Testis (tissue), 2 donors: ENCODE measurements at regions not wholly inside any gene's neighbourhood (a gene's known extent, or its start where the extent isn't known, plus 50 kb on each side); places are given as distances from the start of the nearest gene placed in this dataset.

ENCODE experiments used
- DNase-seq: peaks from one replicate; pipeline ENCODE4 v3.0.0-alpha.2; 2019
- H3K27ac ChIP-seq, 2 donors: fragments of 200-600 bp; sonication (generic); one replicate each; pipeline ENCODE4 v1.5.1; 2019
- H3K27me3 ChIP-seq: fragments of 200-600 bp; sonication (generic); one replicate; pipeline ENCODE4 v1.5.1; 2019
- H3K36me3 ChIP-seq: fragments of 200-600 bp; sonication (generic); one replicate; pipeline ENCODE4 v1.5.1; 2017; ENCODE audit warnings: low read depth; ENCODE audit errors: missing control alignments
- H3K4me1 ChIP-seq: fragments of 200-600 bp; sonication (generic); one replicate; pipeline ENCODE4 v1.5.1; 2019
- H3K4me3 ChIP-seq, 2 donors: fragments of 200-600 bp; sonication (generic); one replicate each; pipeline ENCODE4 v1.5.1; 2017 to 2019
- H3K9me3 ChIP-seq: fragments of 200-600 bp; sonication (generic); one replicate; pipeline ENCODE4 v1.5.1; 2017
- POLR2A ChIP-seq: fragments of 450-650 bp; IDR thresholded peaks from one replicate; pipeline ENCODE4 v1.6.1; 2017; ENCODE audit warnings: antibody characterized with exemption, mild to moderate bottlenecking, moderate library complexity
- WGBS, 2 donors: methylation state at CpG; one replicate each; pipeline ENCODE4 v1.1.5; 2018; 5-methylcytosine and 5-hydroxymethylcytosine counted together
- intact Hi-C: fragments of 100-400 bp; cut with DNase I; formaldehyde crosslinking; loops from one replicate; pipeline ENCODE4 v1.15.1; 2023; ENCODE audit warnings: low total_unique reads
- TF ChIP-seq, protein P1 (sequence below), 3 experiments: fragments of 450-650 bp in 2 of 3; fragments of 200-600 bp in 1 of 3; sonication (generic) in 1 of 3; IDR thresholded peaks; one replicate each; pipeline ENCODE4 v1.5.1; 2016 to 2019; ENCODE audit warnings: antibody characterized with exemption in 3 of 3, mild to moderate bottlenecking in 2 of 3, moderate library complexity in 1 of 3

GRCh38 chr1:117753232-117753631 lies 147.4 kb downstream of the TENT5C start:
- Histone ChIP-seq H3K27me3 (no peaks in the 10 kb centered on the region), H3K9me3 (no peaks in the 10 kb centered on the region), H3K4me1 (peaks cover 18% of the 10 kb centered on the region), H3K27ac (no peak overlapping the region), H3K4me3 (no peak overlapping the region), H3K36me3 (no peaks in the 10 kb centered on the region)
- 51 to 86% methylated on average over 2 to 3 of the region's 3 CpGs for WGBS, 2 donors
- TF ChIP-seq POLR2A, result no peak
- TF ChIP-seq, protein P1, sequence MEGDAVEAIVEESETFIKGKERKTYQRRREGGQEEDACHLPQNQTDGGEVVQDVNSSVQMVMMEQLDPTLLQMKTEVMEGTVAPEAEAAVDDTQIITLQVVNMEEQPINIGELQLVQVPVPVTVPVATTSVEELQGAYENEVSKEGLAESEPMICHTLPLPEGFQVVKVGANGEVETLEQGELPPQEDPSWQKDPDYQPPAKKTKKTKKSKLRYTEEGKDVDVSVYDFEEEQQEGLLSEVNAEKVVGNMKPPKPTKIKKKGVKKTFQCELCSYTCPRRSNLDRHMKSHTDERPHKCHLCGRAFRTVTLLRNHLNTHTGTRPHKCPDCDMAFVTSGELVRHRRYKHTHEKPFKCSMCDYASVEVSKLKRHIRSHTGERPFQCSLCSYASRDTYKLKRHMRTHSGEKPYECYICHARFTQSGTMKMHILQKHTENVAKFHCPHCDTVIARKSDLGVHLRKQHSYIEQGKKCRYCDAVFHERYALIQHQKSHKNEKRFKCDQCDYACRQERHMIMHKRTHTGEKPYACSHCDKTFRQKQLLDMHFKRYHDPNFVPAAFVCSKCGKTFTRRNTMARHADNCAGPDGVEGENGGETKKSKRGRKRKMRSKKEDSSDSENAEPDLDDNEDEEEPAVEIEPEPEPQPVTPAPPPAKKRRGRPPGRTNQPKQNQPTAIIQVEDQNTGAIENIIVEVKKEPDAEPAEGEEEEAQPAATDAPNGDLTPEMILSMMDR (IDR thresholded peaks at IDR 0.05), result no peak
- intact Hi-C loops, result loop anchor here (10.0 kb wide), 1 partner anchor 218 kb away; no protein-coding TSS in a partner anchor
- DNase-seq, result no peak

- DNase-seq, result no peak
- TF ChIP-seq, protein P1 (IDR thresholded peaks at IDR 0.05), result no peak
- no peak for TF ChIP-seq POLR2A
- Histone ChIP-seq H3K27ac (no peak overlapping the region), H3K9me3 (no peaks in the 10 kb centered on the region), H3K27me3 (no peaks in the 10 kb centered on the region), H3K4me3 (no peak overlapping the region), H3K4me1 (peaks cover 18% of the 10 kb centered on the region), H3K36me3 (no peaks in the 10 kb centered on the region)
- intact Hi-C loops, result loop anchor here (10.0 kb wide), 1 partner anchor 219 kb away; no protein-coding TSS in a partner anchor
- 50 to 55% methylated on average over 5 of the region's 5 CpGs for WGBS, 2 donors
Observed at GRCh38 chr1:117753652-117754051, 147.8 kb downstream of the TENT5C start.

DNA sequence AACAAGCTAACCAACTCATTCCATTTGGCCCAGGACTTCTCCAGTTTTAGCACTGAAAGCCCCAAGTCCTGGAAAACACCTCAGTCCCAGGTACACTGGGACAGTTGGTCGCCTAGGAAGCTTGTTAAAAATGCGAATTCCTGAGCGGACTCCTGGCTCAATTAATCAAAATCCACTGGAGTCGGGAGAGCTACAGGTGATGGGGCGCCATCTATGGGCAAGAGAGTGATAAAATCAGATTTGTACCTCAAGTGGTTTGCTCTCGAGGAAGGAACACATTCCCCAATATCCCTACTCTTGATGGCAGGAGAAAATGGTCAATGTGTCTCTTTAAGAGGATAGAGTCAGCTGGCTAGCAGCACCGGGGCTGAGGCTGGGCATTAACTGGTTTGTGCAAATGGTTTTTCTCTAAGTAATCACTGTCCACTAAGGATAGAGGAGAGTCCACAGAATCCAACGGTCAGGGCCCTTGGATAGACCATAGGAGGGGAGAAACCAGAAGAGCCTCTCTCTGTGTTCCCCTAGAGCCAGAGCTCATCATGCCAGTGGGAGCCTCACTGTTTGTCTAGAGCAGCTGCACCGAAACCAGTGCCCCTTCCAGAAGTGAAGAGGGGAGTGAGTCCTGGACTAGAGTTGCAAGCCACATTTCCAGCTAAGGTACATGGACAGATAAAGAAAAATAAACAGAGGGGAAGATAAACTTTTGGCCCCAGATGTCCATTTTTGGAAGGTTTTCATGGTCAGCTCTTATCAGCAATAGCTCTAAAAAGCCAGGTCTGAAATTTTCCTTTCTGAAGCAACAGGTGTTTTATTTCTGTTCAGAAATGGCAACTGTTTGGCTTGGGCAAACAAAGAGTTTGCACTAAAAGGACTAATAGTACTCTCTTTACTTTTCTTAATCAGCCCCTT lies 148.5 kb downstream of the TENT5C start:
- no peaks in the 10 kb centered on the region for H3K9me3 ChIP-seq
- TF ChIP-seq, protein P1 (IDR thresholded peaks at IDR 0.05), result peak in 2 of 3 experiments; percentile 63 to 67
- no peak for TF ChIP-seq POLR2A
- H3K36me3 ChIP-seq, result no peaks in the 10 kb centered on the region
- no peak overlapping the region for H3K27ac ChIP-seq
- no peak overlapping the region for H3K4me3 ChIP-seq
- H3K27me3 ChIP-seq, result no peaks in the 10 kb centered on the region
- DNase-seq, result peak; percentile 77
- H3K4me1 ChIP-seq, result peaks cover 21% of the 10 kb centered on the region
- intact Hi-C loops, result loop anchor here (10.0 kb wide), 1 partner anchor 220 kb away; no protein-coding TSS in a partner anchor
- WGBS, 2 donors, result 18 to 22% methylated on average over 9 of the region's 9 CpGs

DNA sequence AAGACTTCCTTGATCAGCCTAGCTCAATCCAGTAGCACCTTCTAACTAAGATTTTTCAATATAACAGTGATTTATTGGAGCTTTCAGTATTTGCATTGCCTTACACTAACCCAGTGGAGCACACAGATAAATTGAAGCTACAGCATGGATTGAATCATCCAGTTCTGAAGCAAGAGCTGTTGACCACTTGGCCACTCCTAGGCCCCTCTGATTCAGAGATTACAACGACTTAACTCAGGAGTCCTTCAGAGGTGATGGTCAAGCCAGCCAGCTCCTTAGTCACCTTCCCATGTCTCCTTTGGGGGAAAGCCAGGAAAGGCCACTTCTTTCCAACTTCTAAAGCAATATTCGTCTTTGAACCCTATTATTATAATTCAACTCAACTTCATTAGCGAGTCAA lies 151.8 kb downstream of the TENT5C start:
- TF ChIP-seq POLR2A, result no peak
- TF ChIP-seq, protein P1 (IDR thresholded peaks at IDR 0.05), result no peak
- H3K27me3 ChIP-seq, result no peaks in the 10 kb centered on the region
- intact Hi-C loops, result loop anchor here (10.0 kb wide), 1 partner anchor 223 kb away; no protein-coding TSS in a partner anchor
- 72 to 82% methylated on average over 3 of the region's 3 CpGs for WGBS, 2 donors
- no peaks in the 10 kb centered on the region for H3K9me3 ChIP-seq
- peaks cover 11% of the 10 kb centered on the region for H3K4me1 ChIP-seq
- no peaks in the 10 kb centered on the region for H3K36me3 ChIP-seq
- no peak for DNase-seq
- H3K27ac ChIP-seq, result no peak overlapping the region
- no peak overlapping the region for H3K4me3 ChIP-seq
